Spleen (tissue), 11 donors: ENCODE measurements at regions not wholly inside any gene's neighbourhood (a gene's known extent, or its start where the extent isn't known, plus 50 kb on each side); places are given as distances from the start of the nearest gene placed in this dataset.

Source experiments
- DNase-seq: peaks from one replicate; pipeline ENCODE4 v3.0.0-alpha.2; 2020
- H3K27ac ChIP-seq, 8 donors: fragments of 200-600 bp; sonication (generic) in 7 of 8; 1 replicate in 4 of 8; 2 replicates in 4 of 8; pipeline versions ENCODE4 v1.5.0 to v1.8.0; 2016 to 2021; ENCODE audit warnings: inconsistent platforms in 4 of 8, mild to moderate bottlenecking in 4 of 8, moderate library complexity in 1 of 8
- H3K27me3 ChIP-seq, 7 donors: fragments of 200-600 bp; sonication (generic) in 6 of 7; replicated peaks in 1 of 7; 1 replicate in 4 of 7; 2 replicates in 3 of 7; pipeline versions ENCODE4 v1.5.0 to v1.8.0; 2016 to 2021; ENCODE audit warnings: inconsistent platforms in 3 of 7, mild to moderate bottlenecking in 1 of 7
- H3K36me3 ChIP-seq, 6 donors: fragments of 200-600 bp; sonication (generic) in 5 of 6; 1 replicate in 4 of 6; 2 replicates in 2 of 6; pipeline versions ENCODE4 v1.5.0 to v1.8.0; 2016 to 2021; ENCODE audit warnings: inconsistent platforms in 2 of 6
- H3K4me1 ChIP-seq, 6 donors: fragments of 200-600 bp; sonication (generic) in 5 of 6; 1 replicate in 3 of 6; 2 replicates in 3 of 6; pipeline versions ENCODE4 v1.5.0 to v1.8.0; 2016 to 2021; ENCODE audit warnings: inconsistent platforms in 3 of 6
- H3K4me3 ChIP-seq, 8 donors: fragments of 200-600 bp; sonication (generic) in 7 of 8; 1 replicate in 4 of 8; 2 replicates in 4 of 8; pipeline versions ENCODE4 v1.5.0 to v1.8.0; 2016 to 2021; ENCODE audit warnings: inconsistent platforms in 4 of 8, mild to moderate bottlenecking in 4 of 8, moderate library complexity in 2 of 8
- H3K9me3 ChIP-seq, 8 donors: fragments of 200-600 bp; sonication (generic) in 7 of 8; 1 replicate in 4 of 8; 2 replicates in 4 of 8; pipeline versions ENCODE4 v1.5.0 to v1.8.0; 2016 to 2021; ENCODE audit warnings: inconsistent platforms in 4 of 8
- CTCF ChIP-seq, 11 experiments: fragments of 200-600 bp in 7 of 11; fragments of 450-650 bp in 4 of 11; sonication (generic) in 4 of 11; IDR thresholded peaks in 8 of 11; conservative IDR thresholded peaks in 3 of 11; 1 replicate in 7 of 11; 2 replicates in 4 of 11; pipeline versions ENCODE4 v1.4.0 to v1.8.0; 2016 to 2021; ENCODE audit warnings: antibody characterized with exemption in 11 of 11, inconsistent platforms in 4 of 11, mild to moderate bottlenecking in 1 of 11
- POLR2A ChIP-seq, 3 donors: fragments of 450-650 bp; IDR thresholded peaks; one replicate each; pipeline ENCODE4 v1.5.1; 2017; ENCODE audit warnings: antibody characterized with exemption in 3 of 3, mild to moderate bottlenecking in 1 of 3
- POLR2AphosphoS5 ChIP-seq, 3 donors: sonication (generic); formaldehyde crosslinking; IDR thresholded peaks; one replicate each; pipeline ENCODE4 v1.5.1; 2017; ENCODE audit warnings: antibody characterized with exemption in 3 of 3
- WGBS, 5 donors: extraction: QIAGEN DNeasy Blood & Tissue Kit in 3 of 5; methylation state at CpG; one replicate each; pipeline versions ENCODE4 v1.1.5 to v1.1.7; 2013 to 2018; 5-methylcytosine and 5-hydroxymethylcytosine counted together
- intact Hi-C: fragments of 100-400 bp; cut with DNase I; formaldehyde crosslinking; loops from one replicate; pipeline ENCODE4 v1.15.0; 2023; ENCODE audit warnings: low total_unique reads
- donor health status: healthy with polysubstance abuse.
- donor health status: DM: no; HTN: no; CAD: no; lungs with moderate emphysema.
- donor health status: DM: no; HTN: no; CAD: no.
- donor health status: Bipolar disorder and iron deficiency.
- donor health status: healthy.
- donor health status: DM: no; HTN: no; CAD: no.
- donor health status: DM: yes; HTN: yes; CAD: no.

GRCh38 chr18:64918851-64919250 is 770.0 kb upstream of the LINC00305 start:
- DNase-seq = no peak
- H3K9me3 ChIP-seq = no peaks in the 10 kb centered on the region
- 87 to 91% (median 89%) methylated on average over 3 of the region's 3 CpGs for WGBS, 5 donors
- H3K27me3 ChIP-seq = no peaks in the 10 kb centered on the region
- intact Hi-C loops = no loop called here
- TF ChIP-seq POLR2AphosphoS5 (IDR thresholded peaks at IDR 0.05) (no peak), POLR2A (IDR thresholded peaks at IDR 0.05) (no peak), CTCF (IDR thresholded peaks at IDR 0.05 in 8 of 11, conservative IDR thresholded peaks at IDR 0.05 in 3 of 11) (no peak)
- H3K36me3 ChIP-seq = no peaks in the 10 kb centered on the region
- H3K4me1 ChIP-seq = no peaks in the 10 kb centered on the region
- no peak overlapping the region for H3K27ac ChIP-seq
- H3K4me3 ChIP-seq = no peak overlapping the region

- Histone ChIP-seq H3K36me3 (no peaks in the 10 kb centered on the region), H3K27me3 (no peaks in the 10 kb centered on the region), H3K4me3 (no peak overlapping the region), H3K27ac (no peak overlapping the region), H3K4me1 (no peaks in the 10 kb centered on the region), H3K9me3 (peaks cover 0 to 22% (median 19%) of the 10 kb centered on the region in 8 donors)
- TF ChIP-seq POLR2A (IDR thresholded peaks at IDR 0.05) = no peak
- no peak for TF ChIP-seq CTCF (IDR thresholded peaks at IDR 0.05 in 8 of 11, conservative IDR thresholded peaks at IDR 0.05 in 3 of 11)
- no peak for TF ChIP-seq POLR2AphosphoS5 (IDR thresholded peaks at IDR 0.05)
- DNase-seq = no peak
- WGBS, 5 donors = 85 to 98% (median 90%) methylated on average over 3 of the region's 3 CpGs
- intact Hi-C loops = no loop called here
These were observed 744.5 kb upstream of the LINC00305 start for GRCh38 chr18:64893349-64893748.

DNA sequence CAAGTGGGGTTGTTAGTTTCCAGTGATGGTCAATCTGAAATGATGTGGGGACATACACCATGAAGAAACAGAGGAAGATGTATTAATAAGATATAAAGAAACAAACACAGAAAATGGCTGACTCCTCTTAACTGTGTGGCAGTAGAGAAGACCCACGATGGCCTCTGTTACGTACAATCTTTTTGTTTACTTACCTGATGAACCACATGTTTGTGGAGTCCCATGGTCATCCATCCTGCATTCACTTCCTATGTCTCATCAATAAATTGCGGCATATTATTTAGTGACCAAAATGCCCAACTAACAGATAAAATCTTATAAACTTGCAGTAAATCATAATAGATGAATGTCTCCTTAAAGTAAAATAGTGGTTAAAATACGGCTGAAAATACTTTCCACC is 740.1 kb upstream of the LINC00305 start:
- Histone ChIP-seq H3K9me3 (peaks cover 0 to 17% (median 12%) of the 10 kb centered on the region in 8 donors), H3K36me3 (no peaks in the 10 kb centered on the region), H3K27ac (no peak overlapping the region), H3K4me1 (no peaks in the 10 kb centered on the region), H3K27me3 (no peaks in the 10 kb centered on the region), H3K4me3 (no peak overlapping the region)
- intact Hi-C loops = no loop called here
- WGBS, 5 donors = 80 to 92% (median 88%) methylated on average over 4 of the region's 4 CpGs
- TF ChIP-seq POLR2AphosphoS5 (IDR thresholded peaks at IDR 0.05) (no peak), POLR2A (IDR thresholded peaks at IDR 0.05) (no peak)
- DNase-seq = no peak

DNA sequence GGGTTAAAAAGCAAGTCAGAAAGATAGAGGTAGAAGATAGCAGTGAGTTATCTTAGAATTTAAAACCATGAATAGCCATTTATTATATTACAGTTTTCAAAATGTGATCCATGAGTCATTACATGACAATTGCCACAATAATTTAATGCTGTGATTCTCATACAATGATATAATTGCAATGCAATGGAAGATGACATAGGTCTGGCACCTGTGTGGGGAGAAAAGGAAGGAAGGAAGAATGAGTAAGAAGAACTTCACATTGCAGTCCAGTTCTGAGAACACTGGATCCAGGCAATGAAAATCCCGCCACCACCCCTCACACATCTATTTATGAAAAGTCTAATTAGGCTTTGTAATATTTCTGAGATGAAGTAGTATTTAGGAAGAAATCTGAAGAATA is 738.1 kb upstream of the LINC00305 start:
- no peaks in the 10 kb centered on the region for H3K4me1 ChIP-seq
- H3K27ac ChIP-seq = no peak overlapping the region
- TF ChIP-seq CTCF (IDR thresholded peaks at IDR 0.05 in 8 of 11, conservative IDR thresholded peaks at IDR 0.05 in 3 of 11) (no peak), POLR2A (IDR thresholded peaks at IDR 0.05) (no peak), POLR2AphosphoS5 (IDR thresholded peaks at IDR 0.05) (no peak)
- H3K4me3 ChIP-seq = no peak overlapping the region
- no peaks in the 10 kb centered on the region for H3K36me3 ChIP-seq
- H3K9me3 ChIP-seq = no peaks in the 10 kb centered on the region
- H3K27me3 ChIP-seq = no peaks in the 10 kb centered on the region
- DNase-seq = no peak
- WGBS, 5 donors = 77 to 92% (median 87%) methylated on average over 1 of the region's 1 CpG
- intact Hi-C loops = no loop called here

- H3K36me3 ChIP-seq = no peaks in the 10 kb centered on the region
- TF ChIP-seq POLR2AphosphoS5 (IDR thresholded peaks at IDR 0.05) (no peak), CTCF (IDR thresholded peaks at IDR 0.05 in 8 of 11, conservative IDR thresholded peaks at IDR 0.05 in 3 of 11) (no peak), POLR2A (IDR thresholded peaks at IDR 0.05) (no peak)
- peaks cover 0 to 13% (median 2%) of the 10 kb centered on the region in 8 donors for H3K9me3 ChIP-seq
- no peak for DNase-seq
- no peak overlapping the region for H3K4me3 ChIP-seq
- intact Hi-C loops = no loop called here
- H3K4me1 ChIP-seq = no peaks in the 10 kb centered on the region
- WGBS, 5 donors = 49 to 75% (median 64%) methylated on average over 3 of the region's 3 CpGs
- H3K27me3 ChIP-seq = no peaks in the 10 kb centered on the region
- H3K27ac ChIP-seq = no peak overlapping the region
These were observed 734.0 kb upstream of the LINC00305 start for GRCh38 chr18:64882896-64883295.
